ENCODE measurements at regions not wholly inside any gene's neighbourhood (a gene's known extent, or its start where the extent isn't known, plus 50 kb on each side); places are given as distances from the start of the nearest gene placed in this dataset.

- Mint-ChIP-seq H3K4me1 (ENCODE audit: low read depth) (no peaks in the 10 kb centered on the region), H3K27me3 (no peaks in the 10 kb centered on the region), H3K36me3 (ENCODE audit: low read depth) (no peaks in the 10 kb centered on the region), H3K27ac (no peak overlapping the region), H3K4me3 (no peak overlapping the region), H3K9me3 (no peaks in the 10 kb centered on the region)
- Histone ChIP-seq H3K9me3 (ENCODE audit: control insufficient read depth in 1 of 2, insufficient read depth in 1 of 2, low read length in 2 of 2) (peaks cover 0 to 3% of the 10 kb centered on the region in 2 experiments), H3K4me3 (ENCODE audit: low read length) (no peak overlapping the region), H3K4me1 (ENCODE audit: insufficient read depth, low read length) (no peaks in the 10 kb centered on the region), H3K27me3 (ENCODE audit: control insufficient read depth in 1 of 2, insufficient read depth in 2 of 2, low read length in 2 of 2) (no peaks in the 10 kb centered on the region), H3K27ac (ENCODE audit: low read depth in 1 of 2, low read length in 2 of 2) (no peak overlapping the region), H3K36me3 (ENCODE audit: insufficient read depth, low read length) (no peaks in the 10 kb centered on the region)
- DNase-seq (no peak), ATAC-seq (ENCODE audit: poor library complexity) (no peak)
- CTCF ChIA-PET, result no interaction called here
- TF ChIP-seq CTCF (IDR thresholded peaks at IDR 0.05), result no peak
- POLR2A ChIA-PET, result no interaction called here
- intact Hi-C loops (cut with DNase I, micrococcal nuclease), result no loop called here
Observed at GRCh38 chr3:18258492-18258891, 166.6 kb downstream of the SATB1 start.

- no peaks in the 10 kb centered on the region for H3K36me3 ChIP-seq (ENCODE audit: insufficient read depth, low read length)
- Mint-ChIP-seq H3K4me3 (no peak overlapping the region), H3K36me3 (ENCODE audit: low read depth) (no peaks in the 10 kb centered on the region), H3K27me3 (no peaks in the 10 kb centered on the region), H3K9me3 (no peaks in the 10 kb centered on the region), H3K27ac (no peak overlapping the region), H3K4me1 (ENCODE audit: low read depth) (no peaks in the 10 kb centered on the region)
- CTCF ChIA-PET, result no interaction called here
- no peak overlapping the region for H3K27ac ChIP-seq (ENCODE audit: low read depth in 1 of 2, low read length in 2 of 2)
- ATAC-seq (ENCODE audit: poor library complexity) (no peak), DNase-seq (no peak)
- TF ChIP-seq CTCF (IDR thresholded peaks at IDR 0.05), result no peak
- POLR2A ChIA-PET, result no interaction called here
- no peaks in the 10 kb centered on the region for H3K9me3 ChIP-seq (ENCODE audit: control insufficient read depth in 1 of 2, insufficient read depth in 1 of 2, low read length in 2 of 2)
- H3K4me1 ChIP-seq (ENCODE audit: insufficient read depth, low read length), result no peaks in the 10 kb centered on the region
- intact Hi-C loops (cut with DNase I, micrococcal nuclease), result no loop called here
- no peaks in the 10 kb centered on the region for H3K27me3 ChIP-seq (ENCODE audit: control insufficient read depth in 1 of 2, insufficient read depth in 2 of 2, low read length in 2 of 2)
- no peak overlapping the region for H3K4me3 ChIP-seq (ENCODE audit: low read length)
Observed at GRCh38 chr3:18252578-18252977, 172.6 kb downstream of the SATB1 start.

GRCh38 chr3:18250991-18251390 is 174.1 kb downstream of the SATB1 start:
- H3K27ac ChIP-seq (ENCODE audit: low read depth in 1 of 2, low read length in 2 of 2), result no peak overlapping the region
- no peak for TF ChIP-seq CTCF (IDR thresholded peaks at IDR 0.05)
- Mint-ChIP-seq H3K9me3 (no peaks in the 10 kb centered on the region), H3K27ac (no peak overlapping the region), H3K27me3 (no peaks in the 10 kb centered on the region), H3K4me3 (no peak overlapping the region), H3K36me3 (ENCODE audit: low read depth) (no peaks in the 10 kb centered on the region), H3K4me1 (ENCODE audit: low read depth) (no peaks in the 10 kb centered on the region)
- no peaks in the 10 kb centered on the region for H3K36me3 ChIP-seq (ENCODE audit: insufficient read depth, low read length)
- ChIA-PET CTCF (no interaction called here), POLR2A (no interaction called here)
- no peaks in the 10 kb centered on the region for H3K9me3 ChIP-seq (ENCODE audit: control insufficient read depth in 1 of 2, insufficient read depth in 1 of 2, low read length in 2 of 2)
- intact Hi-C loops (cut with DNase I, micrococcal nuclease), result no loop called here
- H3K4me1 ChIP-seq (ENCODE audit: insufficient read depth, low read length), result no peaks in the 10 kb centered on the region
- DNase-seq, result no peak
- H3K4me3 ChIP-seq (ENCODE audit: low read length), result no peak overlapping the region
- ATAC-seq (ENCODE audit: poor library complexity), result no peak
- H3K27me3 ChIP-seq (ENCODE audit: control insufficient read depth in 1 of 2, insufficient read depth in 2 of 2, low read length in 2 of 2), result no peaks in the 10 kb centered on the region
